ENCODE measurements at regions not wholly inside any gene's neighbourhood (a gene's known extent, or its start where the extent isn't known, plus 50 kb on each side); places are given as distances from the start of the nearest gene placed in this dataset.

- Histone ChIP-seq H3K36me3 (ENCODE audit: control insufficient read depth in 2 of 2, extremely low read depth in 1 of 2, insufficient read depth in 2 of 2, low read length in 2 of 2) (no peaks in the 10 kb centered on the region), H3K9me3 (replicated peaks; ENCODE audit: control insufficient read depth, insufficient read depth, low read length) (no peaks in the 10 kb centered on the region), H3K9me1 (replicated peaks; ENCODE audit: control insufficient read depth, extremely low read depth, insufficient read depth, low read length) (no peaks in the 10 kb centered on the region), H3K9ac (replicated peaks; ENCODE audit: extremely low read depth, insufficient read depth, low read length) (no peak overlapping the region), H4K20me1 (replicated peaks; ENCODE audit: control insufficient read depth, extremely low read depth, insufficient read depth, low read length) (no peaks in the 10 kb centered on the region), H2AFZ (ENCODE audit: low read depth, low read length) (no peak overlapping the region), H3K4me3 (replicated peaks in 1 of 3; ENCODE audit: insufficient read depth in 1 of 3, low read depth in 1 of 3, low read length in 3 of 3) (no peak overlapping the region), H3K4me1 (ENCODE audit: control insufficient read depth, extremely low read depth, insufficient read depth, low read length) (no peaks in the 10 kb centered on the region), H3K79me2 (ENCODE audit: control insufficient read depth, insufficient read depth, low read length) (no peaks in the 10 kb centered on the region), H3K4me2 (ENCODE audit: insufficient read depth, low read length) (no peak overlapping the region), H3K27me3 (ENCODE audit: control insufficient read depth in 2 of 2, insufficient read depth in 2 of 2, low read length in 2 of 2) (no peaks in the 10 kb centered on the region), H3K27ac (ENCODE audit: insufficient read depth, low read depth, low read length) (no peak overlapping the region)
- BruUV-seq (replicated peaks): no TSS peak
- TF ChIP-seq FOS (IDR thresholded peaks at IDR 0.05; ENCODE audit: borderline replicate concordance, insufficient read depth, low read length) (no peak), POLR2A (IDR thresholded peaks at IDR 0.05; ENCODE audit: low read depth, low read length) (no peak), CTCF (IDR thresholded peaks at IDR 0.05; ENCODE audit: extremely low read depth in 1 of 2, insufficient read depth in 1 of 2, low read depth in 1 of 2, low read length in 2 of 2) (no peak), GATA2 (IDR thresholded peaks at IDR 0.05; ENCODE audit: insufficient read depth, insufficient read length, low read depth, low read length) (no peak), EZH2 (IDR thresholded peaks at IDR 0.05; ENCODE audit: borderline replicate concordance, low read depth, low read length, severe bottlenecking) (no peak), MAX (IDR thresholded peaks at IDR 0.05; ENCODE audit: insufficient read depth, insufficient read length) (no peak), JUN (IDR thresholded peaks at IDR 0.05; ENCODE audit: borderline replicate concordance, insufficient read depth, insufficient read length, low read depth) (no peak), MYC (IDR thresholded peaks at IDR 0.05; ENCODE audit: low read depth, low read length) (no peak), POLR2AphosphoS5 (IDR thresholded peaks at IDR 0.05; ENCODE audit: insufficient read depth, low read depth, low read length) (no peak)
- intact Hi-C loops (cut with micrococcal nuclease) (loop anchor here (10.0 kb wide), 1 partner anchor 553 kb away; no protein-coding TSS in a partner anchor), dilution Hi-C loops (cut with MboI; ENCODE audit: extremely low pct_ligation_motif_present, low sequenced_read_pairs) (no loop called here)
- DNase-seq (ENCODE audit: low read depth, low spot score): no peak
- ChIA-PET CTCF (interaction anchor here (1.9 kb wide), 1 partner anchor 526 kb away, joined by 7 read pairs; no protein-coding TSS in a partner anchor), POLR2A (no interaction called here)
- FAIRE-seq: no peak
These were observed 471.0 kb upstream of the PBX1 start for GRCh38 chr1:164087906-164088453.
